GM12872 (cell line): ENCODE measurements at regions not wholly inside any gene's neighbourhood (a gene's known extent, or its start where the extent isn't known, plus 50 kb on each side); places are given as distances from the start of the nearest gene placed in this dataset.

Source experiments
- TF ChIP-seq, protein P1 (sequence below): IDR thresholded peaks from 3 replicates; pipeline ENCODE4 v1.5.1; 2011; ENCODE audit warnings: low read depth, mild to moderate bottlenecking, low read length, moderate library complexity; ENCODE audit not compliant: insufficient read depth

DNA sequence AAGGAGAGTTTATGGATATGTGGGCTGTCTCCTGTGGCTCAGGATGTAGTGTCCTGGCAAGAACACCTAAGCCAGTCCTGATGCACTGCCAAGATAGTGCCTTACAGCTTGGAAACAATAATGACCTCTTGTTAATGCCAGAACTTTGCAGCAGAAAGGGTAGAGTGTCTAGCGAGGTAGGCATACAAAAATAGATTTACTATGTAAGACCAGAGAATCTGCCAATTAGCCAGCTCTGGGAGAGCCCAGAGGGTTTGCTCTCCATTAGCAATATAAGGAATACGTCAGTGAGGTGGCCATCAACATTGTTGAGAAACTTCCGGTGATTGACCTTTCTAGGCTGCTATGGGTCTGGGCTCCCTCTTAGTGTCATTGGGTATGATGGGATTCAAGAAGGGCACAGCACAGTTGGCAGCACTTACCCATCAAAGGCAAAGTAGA lies 178.5 kb upstream of the GALNT2 start:
- TF ChIP-seq, protein P1, sequence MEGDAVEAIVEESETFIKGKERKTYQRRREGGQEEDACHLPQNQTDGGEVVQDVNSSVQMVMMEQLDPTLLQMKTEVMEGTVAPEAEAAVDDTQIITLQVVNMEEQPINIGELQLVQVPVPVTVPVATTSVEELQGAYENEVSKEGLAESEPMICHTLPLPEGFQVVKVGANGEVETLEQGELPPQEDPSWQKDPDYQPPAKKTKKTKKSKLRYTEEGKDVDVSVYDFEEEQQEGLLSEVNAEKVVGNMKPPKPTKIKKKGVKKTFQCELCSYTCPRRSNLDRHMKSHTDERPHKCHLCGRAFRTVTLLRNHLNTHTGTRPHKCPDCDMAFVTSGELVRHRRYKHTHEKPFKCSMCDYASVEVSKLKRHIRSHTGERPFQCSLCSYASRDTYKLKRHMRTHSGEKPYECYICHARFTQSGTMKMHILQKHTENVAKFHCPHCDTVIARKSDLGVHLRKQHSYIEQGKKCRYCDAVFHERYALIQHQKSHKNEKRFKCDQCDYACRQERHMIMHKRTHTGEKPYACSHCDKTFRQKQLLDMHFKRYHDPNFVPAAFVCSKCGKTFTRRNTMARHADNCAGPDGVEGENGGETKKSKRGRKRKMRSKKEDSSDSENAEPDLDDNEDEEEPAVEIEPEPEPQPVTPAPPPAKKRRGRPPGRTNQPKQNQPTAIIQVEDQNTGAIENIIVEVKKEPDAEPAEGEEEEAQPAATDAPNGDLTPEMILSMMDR: no peak

GRCh38 chr1:229889031-229889517 lies 178.0 kb upstream of the GALNT2 start:
- TF ChIP-seq, protein P1: no peak

DNA sequence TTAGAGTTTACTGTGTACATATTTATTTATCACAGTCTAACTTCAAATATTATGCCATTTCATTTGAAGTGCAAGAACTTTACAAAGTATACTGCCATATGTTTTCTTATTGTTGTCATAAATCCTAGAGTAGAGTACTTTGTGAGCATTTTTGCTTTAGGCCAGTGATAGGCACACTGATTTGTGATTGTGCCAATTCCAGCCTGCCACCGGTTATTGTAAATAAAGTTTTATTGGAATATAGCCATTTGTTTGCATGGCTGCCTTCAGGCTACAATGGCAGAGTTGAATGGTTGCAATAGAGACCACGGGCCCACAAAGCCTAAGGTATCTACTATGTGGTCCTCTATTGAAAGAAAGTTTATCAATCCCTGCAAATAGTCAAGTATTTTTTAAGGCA lies 175.8 kb upstream of the GALNT2 start:
- TF ChIP-seq, protein P1: no peak

DNA sequence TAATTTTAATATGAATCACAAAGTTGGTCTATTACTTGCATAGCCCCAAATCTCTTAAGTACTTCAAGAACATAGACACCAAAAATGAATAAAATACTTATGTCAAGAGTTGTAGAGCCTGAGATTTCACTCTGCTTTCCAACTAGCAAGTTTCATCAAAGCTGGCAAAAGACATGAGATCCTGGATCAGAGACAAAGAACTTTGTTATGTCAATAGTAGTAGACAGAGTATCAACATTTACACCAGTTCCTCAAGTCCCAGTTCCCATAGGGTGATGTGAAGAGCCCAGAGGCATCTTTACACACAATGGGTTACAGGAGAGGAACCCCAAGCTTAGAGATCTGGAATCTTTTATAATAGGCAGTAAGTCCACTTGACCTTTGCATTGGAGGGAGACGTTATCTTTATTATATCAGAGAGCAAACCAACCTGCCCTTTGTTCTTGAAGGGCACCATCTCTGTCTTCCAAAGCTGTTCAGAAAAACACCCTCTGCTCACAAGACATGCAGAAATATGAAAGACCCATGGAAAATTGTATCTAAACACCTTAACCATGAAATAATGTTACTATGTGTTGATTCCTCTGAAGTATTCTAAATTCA lies 174.4 kb upstream of the GALNT2 start:
- TF ChIP-seq, protein P1: no peak

GRCh38 chr1:229893762-229894444 lies 173.1 kb upstream of the GALNT2 start:
- TF ChIP-seq, protein P1: no peak

- TF ChIP-seq, protein P1: no peak
These were observed 172.5 kb upstream of the GALNT2 start for GRCh38 chr1:229894532-229894931.

- TF ChIP-seq, protein P1: no peak
These were observed 171.4 kb upstream of the GALNT2 start for GRCh38 chr1:229895605-229896004.
